Loucy (cell line): ENCODE measurements at regions not wholly inside any gene's neighbourhood (a gene's known extent, or its start where the extent isn't known, plus 50 kb on each side); places are given as distances from the start of the nearest gene placed in this dataset.

Experiments used
- H2AFZ ChIP-seq: fragments of 200-600 bp; sonication (generic); 2 replicates; pipeline ENCODE4 v1.6.0; 2016; ENCODE audit warnings: antibody characterized with exemption, mild to moderate bottlenecking, low read length, moderate library complexity
- H3F3A ChIP-seq: fragments of 200-600 bp; 2 replicates; pipeline ENCODE4 v1.6.0; 2016; ENCODE audit warnings: antibody characterized with exemption, low read depth, mild to moderate bottlenecking
- H3K27me3 ChIP-seq: fragments of 200-600 bp; sonication (generic); 2 replicates; pipeline ENCODE4 v1.6.1; 2014; ENCODE audit warnings: low read length, mild to moderate bottlenecking; ENCODE audit not compliant: insufficient read depth, poor library complexity, severe bottlenecking
- H3K36me3 ChIP-seq: fragments of 200-600 bp; sonication (generic); 2 replicates; pipeline ENCODE4 v1.6.1; 2016; ENCODE audit warnings: low read length; ENCODE audit not compliant: insufficient read depth
- H3K4me1 ChIP-seq: fragments of 200-600 bp; sonication (generic); 2 replicates; pipeline ENCODE4 v1.5.1; 2014; ENCODE audit warnings: low read length, mild to moderate bottlenecking; ENCODE audit not compliant: insufficient read depth, poor library complexity, severe bottlenecking
- H3K4me2 ChIP-seq: fragments of 200-600 bp; sonication (generic); 2 replicates; pipeline ENCODE4 v1.6.0; 2014; ENCODE audit warnings: antibody characterized with exemption, low read length, low read depth, mild to moderate bottlenecking; ENCODE audit not compliant: poor library complexity, severe bottlenecking
- H3K4me3 ChIP-seq: fragments of 200-600 bp; sonication (generic); 2 replicates; pipeline ENCODE4 v1.5.1; 2014; ENCODE audit warnings: low read length, mild to moderate bottlenecking, mixed read lengths; ENCODE audit not compliant: poor library complexity, severe bottlenecking
- H3K79me2 ChIP-seq: fragments of 200-600 bp; sonication (generic); 2 replicates; pipeline ENCODE4 v1.6.1; 2014; ENCODE audit warnings: low read length; ENCODE audit not compliant: insufficient read depth
- H3K9ac ChIP-seq: fragments of 200-600 bp; sonication (generic); 2 replicates; pipeline ENCODE4 v1.6.0; 2014; ENCODE audit warnings: mild to moderate bottlenecking, low read depth, low read length, moderate library complexity; ENCODE audit not compliant: poor library complexity, severe bottlenecking
- H3K9me2 ChIP-seq: fragments of 200-600 bp; sonication (generic); replicated peaks from 2 replicates; pipeline ENCODE4 v1.6.1; 2016; ENCODE audit warnings: low read depth, low read length, mixed read lengths
- H3K9me3 ChIP-seq: fragments of 200-600 bp; sonication (generic); 2 replicates; pipeline ENCODE4 v1.6.1; 2014; ENCODE audit warnings: mild to moderate bottlenecking, antibody characterized with exemption, low read length, low read depth; ENCODE audit not compliant: insufficient read depth
- H4K20me1 ChIP-seq: fragments of 200-600 bp; sonication (generic); 2 replicates; pipeline ENCODE4 v1.6.0; 2014; ENCODE audit warnings: antibody characterized with exemption, low read length, mild to moderate bottlenecking; ENCODE audit not compliant: insufficient read depth, poor library complexity, severe bottlenecking
- EZH2phosphoT487 ChIP-seq: fragments of 200-600 bp; IDR thresholded peaks from 2 replicates; pipeline ENCODE4 v1.6.1; 2018; ENCODE audit warnings: antibody characterized with exemption, mild to moderate bottlenecking, moderate library complexity, borderline replicate concordance
- TF ChIP-seq, protein P1 (sequence below): fragments of 200-600 bp; sonication (generic); conservative IDR thresholded peaks from 2 replicates; pipeline ENCODE4 v1.5.1; 2014; ENCODE audit warnings: mild to moderate bottlenecking, antibody characterized with exemption, low read length

DNA sequence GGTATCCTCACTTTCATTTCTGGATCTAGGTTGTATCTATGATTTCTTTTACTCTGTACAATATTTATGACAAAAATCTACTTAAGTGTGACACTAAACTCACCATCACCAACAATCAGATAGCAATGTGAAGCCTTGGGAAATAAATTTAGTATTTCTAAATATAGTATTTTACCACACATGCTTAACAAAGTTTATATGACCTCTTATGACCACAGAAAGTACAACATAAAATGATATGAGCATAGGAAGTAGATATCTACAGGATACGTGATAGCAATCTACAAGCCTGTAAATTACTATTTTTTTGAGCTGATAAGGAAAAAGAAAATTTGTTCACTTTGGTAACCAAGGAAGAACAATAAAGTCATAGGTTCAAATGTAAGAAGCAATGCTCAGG lies 910.4 kb upstream of the CITED2 start:
- H3K36me3 ChIP-seq: no peaks in the 10 kb centered on the region
- no peak overlapping the region for H3K4me3 ChIP-seq
- H3F3A ChIP-seq: no peaks in the 10 kb centered on the region
- no peaks in the 10 kb centered on the region for H3K79me2 ChIP-seq
- no peaks in the 10 kb centered on the region for H3K9me3 ChIP-seq
- no peak overlapping the region for H3K9ac ChIP-seq
- H3K27me3 ChIP-seq: no peaks in the 10 kb centered on the region
- no peaks in the 10 kb centered on the region for H4K20me1 ChIP-seq
- H2AFZ ChIP-seq: no peak overlapping the region
- no peak overlapping the region for H3K4me2 ChIP-seq
- no peak for TF ChIP-seq EZH2phosphoT487
- TF ChIP-seq, protein P1, sequence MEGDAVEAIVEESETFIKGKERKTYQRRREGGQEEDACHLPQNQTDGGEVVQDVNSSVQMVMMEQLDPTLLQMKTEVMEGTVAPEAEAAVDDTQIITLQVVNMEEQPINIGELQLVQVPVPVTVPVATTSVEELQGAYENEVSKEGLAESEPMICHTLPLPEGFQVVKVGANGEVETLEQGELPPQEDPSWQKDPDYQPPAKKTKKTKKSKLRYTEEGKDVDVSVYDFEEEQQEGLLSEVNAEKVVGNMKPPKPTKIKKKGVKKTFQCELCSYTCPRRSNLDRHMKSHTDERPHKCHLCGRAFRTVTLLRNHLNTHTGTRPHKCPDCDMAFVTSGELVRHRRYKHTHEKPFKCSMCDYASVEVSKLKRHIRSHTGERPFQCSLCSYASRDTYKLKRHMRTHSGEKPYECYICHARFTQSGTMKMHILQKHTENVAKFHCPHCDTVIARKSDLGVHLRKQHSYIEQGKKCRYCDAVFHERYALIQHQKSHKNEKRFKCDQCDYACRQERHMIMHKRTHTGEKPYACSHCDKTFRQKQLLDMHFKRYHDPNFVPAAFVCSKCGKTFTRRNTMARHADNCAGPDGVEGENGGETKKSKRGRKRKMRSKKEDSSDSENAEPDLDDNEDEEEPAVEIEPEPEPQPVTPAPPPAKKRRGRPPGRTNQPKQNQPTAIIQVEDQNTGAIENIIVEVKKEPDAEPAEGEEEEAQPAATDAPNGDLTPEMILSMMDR: no peak
- no peaks in the 10 kb centered on the region for H3K4me1 ChIP-seq
- H3K9me2 ChIP-seq: no peaks in the 10 kb centered on the region

DNA sequence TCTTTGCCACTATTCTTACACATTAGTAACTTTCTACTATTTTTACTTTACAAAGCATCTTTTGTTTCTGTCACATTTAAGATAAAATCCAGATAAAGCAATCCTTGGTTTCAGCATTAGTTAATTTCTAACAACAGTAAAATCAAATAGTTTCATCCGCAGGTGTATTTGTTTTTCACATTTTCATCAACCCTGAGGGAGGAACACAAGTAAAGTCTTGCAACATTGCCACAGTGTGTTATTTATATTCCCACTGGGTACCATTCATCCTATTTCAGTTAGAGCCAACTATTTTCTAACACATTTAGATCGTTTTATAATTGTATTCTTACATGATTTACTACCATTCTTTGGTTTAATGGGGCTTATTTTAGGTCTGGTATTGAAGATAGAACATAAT lies 908.7 kb upstream of the CITED2 start:
- no peaks in the 10 kb centered on the region for H3F3A ChIP-seq
- H3K27me3 ChIP-seq: no peaks in the 10 kb centered on the region
- no peaks in the 10 kb centered on the region for H3K79me2 ChIP-seq
- H2AFZ ChIP-seq: no peak overlapping the region
- H4K20me1 ChIP-seq: no peaks in the 10 kb centered on the region
- H3K4me1 ChIP-seq: no peaks in the 10 kb centered on the region
- no peaks in the 10 kb centered on the region for H3K9me2 ChIP-seq
- H3K9me3 ChIP-seq: no peaks in the 10 kb centered on the region
- H3K9ac ChIP-seq: no peak overlapping the region
- TF ChIP-seq EZH2phosphoT487: no peak
- TF ChIP-seq, protein P1: no peak
- H3K4me3 ChIP-seq: no peak overlapping the region
- no peaks in the 10 kb centered on the region for H3K36me3 ChIP-seq
- H3K4me2 ChIP-seq: no peak overlapping the region

DNA sequence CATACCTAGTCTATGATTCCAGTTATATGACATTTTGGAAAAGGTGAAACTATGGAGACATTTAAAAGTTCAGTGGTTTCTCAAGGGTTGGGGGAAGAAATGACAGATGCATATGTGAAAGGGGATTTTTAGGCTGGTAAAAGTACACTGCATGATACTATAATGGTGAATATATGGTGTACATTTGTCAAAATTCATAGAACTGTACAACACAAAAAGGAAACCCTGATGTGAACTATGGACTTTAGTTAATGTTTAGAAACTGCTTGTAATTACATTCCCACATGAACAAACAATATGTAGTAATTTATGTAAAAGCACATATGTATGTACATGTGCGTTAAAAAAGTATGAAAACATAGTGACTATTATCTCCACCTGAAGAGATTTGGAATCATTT lies 907.3 kb upstream of the CITED2 start:
- TF ChIP-seq, protein P1: no peak
- no peak for TF ChIP-seq EZH2phosphoT487
- Histone ChIP-seq H3K9me2 (no peaks in the 10 kb centered on the region), H4K20me1 (no peaks in the 10 kb centered on the region), H3K79me2 (no peaks in the 10 kb centered on the region), H3K27me3 (no peaks in the 10 kb centered on the region), H3K9me3 (no peaks in the 10 kb centered on the region), H3F3A (no peaks in the 10 kb centered on the region), H3K4me3 (no peak overlapping the region), H3K36me3 (no peaks in the 10 kb centered on the region), H2AFZ (no peak overlapping the region), H3K4me1 (no peaks in the 10 kb centered on the region), H3K4me2 (no peak overlapping the region), H3K9ac (no peak overlapping the region)
